Ovary (tissue), 3 donors: ENCODE measurements at regions not wholly inside any gene's neighbourhood (a gene's known extent, or its start where the extent isn't known, plus 50 kb on each side); places are given as distances from the start of the nearest gene placed in this dataset.

Experiments used
- CTCF ChIP-seq, 3 donors: fragments of 450-650 bp in 2 of 3; fragments of 200-600 bp in 1 of 3; IDR thresholded peaks; one replicate each; pipeline versions ENCODE4 v1.5.1 to v1.8.0; 2016 to 2022; ENCODE audit warnings: antibody characterized with exemption in 3 of 3, mild to moderate bottlenecking in 1 of 3
- EP300 ChIP-seq: sonication (generic); formaldehyde crosslinking; IDR thresholded peaks from one replicate; pipeline ENCODE4 v1.6.1; 2017; ENCODE audit warnings: antibody characterized with exemption
- donor health status: DM: no; HTN: no; CAD: no.

DNA sequence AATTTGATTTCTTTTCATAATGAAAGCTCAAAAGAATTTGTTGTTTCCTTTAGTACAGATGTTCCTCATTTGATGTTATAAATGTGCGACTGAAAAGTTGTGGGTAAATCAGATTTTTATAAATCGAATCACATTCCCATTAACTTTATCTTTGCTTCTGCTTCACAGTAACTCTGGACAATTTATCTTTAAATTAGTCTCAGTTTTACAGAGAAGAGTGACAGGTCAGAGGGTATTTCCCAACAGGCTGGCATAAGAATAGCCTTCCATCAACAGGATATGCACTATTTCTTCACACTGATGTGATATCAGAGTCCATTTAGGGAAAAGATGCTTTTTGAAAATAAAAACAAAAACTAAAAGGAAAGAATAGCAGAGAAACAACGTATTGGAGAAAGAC lies 286.9 kb downstream of the FRK start:
- no peak for TF ChIP-seq CTCF (IDR thresholded peaks at IDR 0.05)
- no peak for TF ChIP-seq EP300
